Astrocyte (in vitro differentiated cells and primary cell): ENCODE measurements at regions not wholly inside any gene's neighbourhood (a gene's known extent, or its start where the extent isn't known, plus 50 kb on each side); places are given as distances from the start of the nearest gene placed in this dataset.

Experiments used
- EZH2 ChIP-seq: IDR thresholded peaks from 2 replicates; pipeline ENCODE4 v1.6.1; 2012; ENCODE audit warnings: mild to moderate bottlenecking, low read length, inconsistent platforms; ENCODE audit not compliant: insufficient read depth
- TF ChIP-seq, protein P1 (sequence below): IDR thresholded peaks from 2 replicates; pipeline ENCODE4 v1.5.1; 2011; ENCODE audit warnings: low read depth, mild to moderate bottlenecking, inconsistent platforms, low read length, moderate library complexity; ENCODE audit not compliant: insufficient read depth

DNA sequence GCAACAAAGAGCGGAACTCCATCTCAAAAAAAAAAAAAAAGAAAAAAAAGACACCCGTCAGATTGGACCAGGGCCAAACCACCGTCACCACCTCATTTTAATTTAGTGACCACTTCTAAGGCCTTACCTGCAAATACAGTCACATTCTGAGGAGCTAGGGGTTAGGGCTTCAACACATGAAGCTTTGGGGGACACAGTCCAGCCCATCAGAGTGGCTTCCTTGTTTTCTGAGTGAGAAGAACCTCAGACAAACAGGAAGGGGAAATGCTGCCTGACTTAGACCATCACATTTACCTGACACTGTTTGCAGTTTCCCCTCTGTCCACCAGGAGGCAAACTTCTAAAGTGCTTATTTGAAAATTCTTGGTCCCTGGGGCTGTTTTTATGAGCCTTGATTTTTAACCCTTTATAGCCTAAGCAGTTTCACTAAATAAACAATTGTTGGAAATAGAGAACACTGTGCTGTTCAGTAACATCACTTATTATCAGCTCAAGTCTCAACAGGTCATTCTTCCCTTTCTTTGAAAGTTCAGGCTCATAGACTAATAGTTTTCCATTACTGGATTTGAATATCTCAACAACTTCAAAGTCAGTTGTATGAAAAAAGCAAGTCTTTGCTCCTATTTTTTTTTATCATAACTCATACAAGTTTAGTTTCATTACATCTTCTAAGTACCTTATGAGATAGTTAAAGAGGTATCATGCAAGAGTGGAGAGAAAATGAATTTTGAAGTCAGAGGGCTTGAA is 74.9 kb upstream of the WASF3 start:
- TF ChIP-seq, protein P1, sequence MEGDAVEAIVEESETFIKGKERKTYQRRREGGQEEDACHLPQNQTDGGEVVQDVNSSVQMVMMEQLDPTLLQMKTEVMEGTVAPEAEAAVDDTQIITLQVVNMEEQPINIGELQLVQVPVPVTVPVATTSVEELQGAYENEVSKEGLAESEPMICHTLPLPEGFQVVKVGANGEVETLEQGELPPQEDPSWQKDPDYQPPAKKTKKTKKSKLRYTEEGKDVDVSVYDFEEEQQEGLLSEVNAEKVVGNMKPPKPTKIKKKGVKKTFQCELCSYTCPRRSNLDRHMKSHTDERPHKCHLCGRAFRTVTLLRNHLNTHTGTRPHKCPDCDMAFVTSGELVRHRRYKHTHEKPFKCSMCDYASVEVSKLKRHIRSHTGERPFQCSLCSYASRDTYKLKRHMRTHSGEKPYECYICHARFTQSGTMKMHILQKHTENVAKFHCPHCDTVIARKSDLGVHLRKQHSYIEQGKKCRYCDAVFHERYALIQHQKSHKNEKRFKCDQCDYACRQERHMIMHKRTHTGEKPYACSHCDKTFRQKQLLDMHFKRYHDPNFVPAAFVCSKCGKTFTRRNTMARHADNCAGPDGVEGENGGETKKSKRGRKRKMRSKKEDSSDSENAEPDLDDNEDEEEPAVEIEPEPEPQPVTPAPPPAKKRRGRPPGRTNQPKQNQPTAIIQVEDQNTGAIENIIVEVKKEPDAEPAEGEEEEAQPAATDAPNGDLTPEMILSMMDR: peak; percentile 91
- no peak for TF ChIP-seq EZH2
